Stimulated activated CD8-positive, alpha-beta memory T cell treated with anti-CD3 and anti-CD28 coated beads, Interleukin-15, amount 100 ng/mL, for 1 hour (primary cell): ENCODE measurements at regions not wholly inside any gene's neighbourhood (a gene's known extent, or its start where the extent isn't known, plus 50 kb on each side); places are given as distances from the start of the nearest gene placed in this dataset.
"Not testable (repeated sequence)": the region's sequence is repeated elsewhere in the genome, so short reads cannot be mapped to it uniquely, and the experiment has no call there.

Source experiments
- DNase-seq: peaks from one replicate; pipeline ENCODE4 v3.0.0-alpha.2; 2020; ENCODE audit warnings: low read depth

GRCh38 chr6:155670655-155671054, 215.0 kb upstream of the NOX3 start:
- no peak for DNase-seq

DNA sequence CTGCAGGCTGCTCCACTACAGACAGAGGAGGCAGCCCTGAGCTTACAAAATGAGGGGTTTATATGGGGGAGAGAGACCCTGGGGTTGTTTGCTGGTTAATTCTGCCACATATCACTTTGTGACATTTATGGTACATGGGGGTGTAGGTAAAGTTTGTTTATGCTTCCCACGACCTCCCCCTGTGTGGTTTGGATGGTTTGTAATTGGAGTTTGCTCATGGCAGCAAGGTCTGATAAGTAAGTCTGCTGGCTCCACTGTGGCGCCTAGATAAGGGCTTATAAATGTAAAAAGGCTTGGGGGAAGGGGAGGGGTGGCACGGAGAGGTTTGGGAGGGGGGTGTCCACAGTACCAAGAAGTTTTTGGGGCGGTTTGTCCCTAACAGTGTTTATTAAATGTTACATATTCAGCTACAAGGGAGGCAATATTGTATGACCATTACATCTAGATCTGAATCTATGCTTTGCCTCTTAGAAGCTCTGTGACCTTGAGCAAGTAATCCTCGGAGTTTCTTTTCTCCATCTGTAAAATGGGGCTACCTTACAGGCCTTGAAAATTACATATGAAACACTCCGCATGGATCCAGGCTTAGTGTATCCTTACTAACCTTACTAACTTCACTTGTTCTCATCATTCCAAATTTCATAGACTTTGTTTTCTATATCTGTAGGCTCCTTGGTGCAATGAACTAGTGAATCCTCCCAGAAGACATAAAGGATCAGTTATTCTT, 204.8 kb upstream of the NOX3 start:
- DNase-seq = no peak

GRCh38 chr6:155656024-155656423, 200.4 kb upstream of the NOX3 start:
- no peak for DNase-seq

DNA sequence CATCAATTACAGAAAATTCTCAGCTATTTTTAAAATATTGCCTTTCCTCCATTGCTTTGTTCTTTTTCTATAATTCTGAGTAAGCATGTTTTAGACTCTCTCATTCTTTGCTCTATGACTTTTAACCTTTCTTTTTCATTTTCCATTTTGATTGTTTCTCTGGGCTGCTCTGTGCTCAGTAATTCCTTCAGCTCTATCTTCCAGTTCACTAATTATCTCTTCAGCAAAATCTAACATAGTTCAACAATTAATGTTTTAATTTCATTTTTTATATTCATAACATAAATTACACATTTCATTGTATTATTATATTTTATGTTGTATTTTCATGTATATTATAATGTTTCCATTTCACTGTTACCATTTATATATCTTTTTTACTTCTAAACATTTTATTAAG, 198.8 kb upstream of the NOX3 start:
- DNase-seq = no peak

- DNase-seq = no peak
Observed at GRCh38 chr6:155648301-155648700, 192.7 kb upstream of the NOX3 start.

DNA sequence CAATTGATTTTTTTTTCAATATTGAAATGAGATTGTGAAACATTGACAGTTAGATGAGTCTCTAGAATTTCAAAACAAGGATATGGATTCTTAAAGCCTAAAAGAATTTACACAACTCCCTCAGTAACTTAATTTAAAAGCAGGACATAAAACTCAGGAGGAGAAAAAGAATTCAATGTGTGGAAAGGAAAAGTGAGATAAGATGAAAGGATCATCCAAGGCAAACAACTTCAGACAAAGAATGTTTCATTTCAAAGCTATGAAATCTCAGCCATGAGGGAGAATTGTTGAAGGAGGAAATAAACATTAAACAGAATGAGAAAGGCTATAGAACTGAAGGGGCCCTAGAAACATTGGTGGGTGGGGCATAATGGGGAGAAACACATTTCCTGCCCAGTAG, 191.7 kb upstream of the NOX3 start:
- no peak for DNase-seq

GRCh38 chr6:155646443-155646842, 190.8 kb upstream of the NOX3 start:
- DNase-seq = no peak

GRCh38 chr6:155645325-155645724, 189.7 kb upstream of the NOX3 start:
- no peak for DNase-seq

DNA sequence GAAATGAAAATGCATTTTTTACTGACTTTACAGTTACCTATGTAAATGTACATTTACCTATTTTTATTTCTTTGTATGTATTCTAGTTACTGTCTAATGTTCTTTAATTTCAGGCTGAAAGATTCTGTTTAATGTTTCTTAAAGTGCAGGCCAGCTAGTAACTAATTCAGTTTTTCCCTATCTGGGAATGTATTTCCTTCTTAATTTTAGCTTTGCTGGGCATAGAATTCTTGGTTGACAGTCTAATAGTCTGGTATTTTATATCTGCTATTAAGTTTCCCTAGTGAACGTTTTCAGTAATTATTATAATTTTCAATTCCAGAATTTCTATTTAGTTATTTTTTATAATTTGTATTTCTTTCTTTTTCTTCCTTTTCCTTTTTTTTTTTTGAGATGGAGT, 186.0 kb upstream of the NOX3 start:
- no peak for DNase-seq

GRCh38 chr6:155638200-155638599, 182.6 kb upstream of the NOX3 start:
- no peak for DNase-seq

DNA sequence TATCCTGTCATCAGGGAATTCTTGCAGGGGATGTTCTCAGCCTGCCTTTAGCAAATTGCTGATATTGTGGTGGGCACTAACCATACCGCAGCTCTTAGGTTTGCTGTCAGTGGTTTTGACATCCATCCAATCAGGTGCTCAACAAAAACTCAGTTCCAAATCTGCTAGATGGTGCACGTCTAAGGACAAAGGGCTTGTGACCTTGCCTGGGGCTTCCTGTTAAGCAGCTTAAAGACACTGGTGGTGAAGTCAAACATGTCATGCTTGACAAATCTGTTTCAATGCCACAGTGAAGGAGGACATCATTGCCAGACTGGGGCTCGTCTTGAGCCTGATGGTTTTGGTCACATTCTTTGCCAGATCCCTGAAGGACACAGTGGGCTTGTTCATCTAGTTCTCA, 179.8 kb upstream of the NOX3 start:
- DNase-seq = no peak

GRCh38 chr6:155630085-155630484, 174.4 kb upstream of the NOX3 start:
- no peak for DNase-seq

DNA sequence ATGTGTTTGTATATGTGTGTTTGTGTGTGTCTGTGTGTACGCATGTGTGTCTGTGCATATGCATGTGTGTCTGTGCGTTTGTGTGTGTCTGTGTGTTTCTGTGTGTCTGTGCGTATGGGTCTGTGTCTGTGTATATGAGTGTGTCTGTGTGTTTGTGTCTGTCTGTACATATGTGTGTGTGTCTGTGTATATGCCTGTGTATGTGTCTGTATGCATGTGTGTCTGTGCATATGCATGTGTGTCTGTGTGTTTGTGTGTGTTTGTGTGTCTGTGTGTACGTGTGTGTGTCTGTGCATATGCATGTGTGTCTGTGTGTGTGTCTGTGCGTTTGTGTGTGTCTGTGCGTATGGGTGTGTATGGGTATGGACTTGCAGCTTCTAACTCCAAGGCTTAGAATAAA, 174.0 kb upstream of the NOX3 start:
- DNase-seq = no peak

DNA sequence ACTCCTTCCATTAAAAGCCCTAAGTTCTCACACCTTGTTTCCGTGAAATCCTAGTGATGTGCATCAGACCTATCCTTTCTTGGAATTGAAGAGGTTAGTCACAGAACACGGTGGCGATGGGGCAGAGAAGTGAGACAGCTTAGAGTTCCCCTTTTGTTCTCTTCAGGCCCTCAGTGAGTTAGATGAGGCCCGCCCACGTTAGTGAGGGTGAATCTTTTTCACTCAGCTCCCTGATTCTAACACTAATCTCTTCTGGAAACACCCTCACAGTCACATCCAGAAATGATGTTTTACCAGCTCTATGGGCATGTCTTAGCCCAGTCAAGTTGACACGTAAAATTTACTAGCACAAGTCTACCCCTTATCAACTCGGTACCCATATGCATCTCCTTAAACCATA, 172.7 kb upstream of the NOX3 start:
- no peak for DNase-seq

DNA sequence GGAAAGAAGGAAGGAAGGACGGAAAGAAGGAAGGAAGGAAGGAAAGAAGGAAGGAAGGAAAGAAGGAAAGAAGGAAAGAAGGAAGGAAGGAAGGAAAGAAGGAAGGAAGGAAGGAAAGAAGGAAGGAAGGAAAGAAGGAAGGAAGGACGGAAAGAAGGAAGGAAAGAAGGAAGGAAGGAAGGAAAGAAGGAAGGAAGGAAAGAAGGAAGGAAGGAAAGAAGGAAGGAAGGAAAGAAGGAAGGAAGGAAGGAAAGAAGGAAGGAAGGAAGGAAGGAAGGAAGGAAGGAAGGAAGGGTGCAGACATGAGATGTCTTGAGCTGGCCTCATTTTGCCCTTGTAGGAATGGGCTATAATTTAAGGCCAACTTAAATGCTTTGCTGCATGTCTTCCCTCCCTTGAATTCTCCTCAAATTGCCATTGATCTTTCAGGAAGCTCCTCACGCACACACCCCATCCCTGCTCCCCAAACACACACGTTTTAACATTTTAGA, 172.1 kb upstream of the NOX3 start:
- DNase-seq = not testable (repeated sequence)

DNA sequence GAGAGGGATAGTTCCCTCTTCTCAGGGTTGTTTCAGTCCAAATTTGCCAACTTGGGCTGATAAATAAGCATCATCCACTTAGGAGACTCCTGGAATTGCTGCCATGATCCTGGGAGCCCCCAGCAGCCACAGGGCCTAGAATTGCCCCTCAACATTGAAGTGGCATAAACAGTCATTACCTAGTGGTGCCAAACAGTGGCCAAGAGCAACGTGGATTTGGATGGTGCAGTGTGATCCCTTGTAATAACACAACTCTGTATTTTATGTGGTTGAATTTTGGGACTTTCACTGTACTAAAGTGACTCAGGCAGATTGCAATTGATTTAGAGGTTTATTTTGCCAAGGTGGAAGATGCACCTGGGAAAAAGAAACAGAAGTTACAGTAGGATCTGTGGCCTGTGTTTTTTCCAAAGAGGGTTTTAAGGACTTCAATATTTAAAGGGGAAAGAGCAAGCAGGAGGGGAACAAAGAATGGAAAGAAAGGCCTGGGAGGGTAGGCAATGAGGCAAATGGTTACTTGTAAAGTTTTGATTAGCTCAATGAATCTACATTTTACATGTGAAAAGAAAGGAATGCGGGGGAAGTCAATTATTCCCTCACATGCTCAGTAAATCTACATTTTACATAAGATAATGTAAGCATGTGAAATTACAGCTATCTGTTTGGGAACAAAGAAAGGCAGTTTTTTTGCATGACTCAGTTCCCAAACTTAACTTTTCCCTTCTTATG, 168.0 kb upstream of the NOX3 start:
- no peak for DNase-seq

GRCh38 chr6:155614606-155615005, 159.0 kb upstream of the NOX3 start:
- no peak for DNase-seq

- no peak for DNase-seq
Observed at GRCh38 chr6:155611742-155612141, 156.1 kb upstream of the NOX3 start.

DNA sequence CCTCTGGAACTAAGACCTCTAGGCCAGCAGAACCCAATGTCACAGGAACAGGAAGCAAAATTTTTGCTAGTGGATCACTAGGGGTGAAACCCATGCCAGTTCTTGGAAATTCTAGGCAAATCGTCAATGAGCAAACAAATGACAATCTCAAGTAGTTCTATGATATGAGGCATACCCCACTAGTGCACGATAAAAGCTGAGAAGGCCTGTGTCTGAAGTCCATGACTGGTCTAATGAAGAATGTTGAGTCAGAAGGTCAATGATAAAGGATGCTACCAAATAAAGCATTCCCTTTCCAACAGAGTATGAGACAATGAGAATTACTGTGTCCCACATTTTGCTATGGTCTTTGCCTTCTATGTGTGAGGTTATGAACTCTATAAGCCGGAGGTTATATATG, 149.4 kb upstream of the NOX3 start:
- no peak for DNase-seq

GRCh38 chr6:155599561-155599960, 143.9 kb upstream of the NOX3 start:
- DNase-seq = no peak

DNA sequence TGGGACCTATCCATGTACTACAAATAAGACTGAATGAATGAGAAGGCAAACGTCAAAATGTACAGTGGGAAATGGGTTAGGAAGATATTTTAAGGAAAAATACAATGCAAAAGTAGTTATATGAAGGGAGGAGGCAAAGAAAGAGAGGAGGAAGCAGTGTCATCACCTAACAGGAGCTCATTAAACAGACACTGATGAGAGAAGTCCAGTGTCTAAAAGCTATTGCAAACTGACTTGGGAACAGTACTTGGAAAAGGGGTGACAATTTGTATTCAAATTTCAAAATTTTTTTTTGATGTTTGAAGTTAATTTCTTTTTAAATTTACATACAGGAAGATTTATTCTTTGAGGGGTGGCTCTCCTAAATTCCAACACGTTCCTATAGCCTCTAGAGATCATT, 143.5 kb upstream of the NOX3 start:
- no peak for DNase-seq

GRCh38 chr6:155595284-155595683, 139.6 kb upstream of the NOX3 start:
- no peak for DNase-seq

DNA sequence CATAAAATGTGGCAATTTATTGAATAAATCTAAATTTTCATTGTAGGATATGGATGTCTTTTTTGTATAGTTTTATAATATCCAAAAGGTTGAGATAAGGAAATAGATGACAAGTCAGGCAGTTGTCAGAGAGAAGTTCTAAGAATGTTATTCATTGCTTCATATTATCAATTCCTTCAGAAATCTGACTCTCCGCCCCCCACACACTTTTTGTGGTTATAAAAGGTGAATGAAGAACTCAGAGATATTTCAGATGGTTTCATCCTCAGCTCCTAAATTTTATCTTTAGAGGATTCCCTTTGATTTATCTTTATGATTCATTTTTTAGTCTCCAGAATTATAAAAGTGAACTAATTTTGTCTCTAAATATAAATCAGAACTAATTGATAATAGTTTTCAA, 136.1 kb upstream of the NOX3 start:
- DNase-seq = no peak

GRCh38 chr6:155589190-155589589, 133.6 kb upstream of the NOX3 start:
- no peak for DNase-seq
